ENCODE measurements at regions not wholly inside any gene's neighbourhood (a gene's known extent, or its start where the extent isn't known, plus 50 kb on each side); places are given as distances from the start of the nearest gene placed in this dataset.
"Not testable (repeated sequence)": the region's sequence is repeated elsewhere in the genome, so short reads cannot be mapped to it uniquely, and the experiment has no call there.

- intact Hi-C loops (cut with DNase I), result no loop called here
- Histone ChIP-seq H3K4me3 (no peak overlapping the region), H3K9me3 (no peaks in the 10 kb centered on the region), H3K27me3 (no peaks in the 10 kb centered on the region), H3K27ac (no peak overlapping the region), H3K4me1 (no peaks in the 10 kb centered on the region), H3K36me3 (no peaks in the 10 kb centered on the region)
- no peak for TF ChIP-seq POLR2AphosphoS5 (IDR thresholded peaks at IDR 0.05)
- TF ChIP-seq, protein P1, sequence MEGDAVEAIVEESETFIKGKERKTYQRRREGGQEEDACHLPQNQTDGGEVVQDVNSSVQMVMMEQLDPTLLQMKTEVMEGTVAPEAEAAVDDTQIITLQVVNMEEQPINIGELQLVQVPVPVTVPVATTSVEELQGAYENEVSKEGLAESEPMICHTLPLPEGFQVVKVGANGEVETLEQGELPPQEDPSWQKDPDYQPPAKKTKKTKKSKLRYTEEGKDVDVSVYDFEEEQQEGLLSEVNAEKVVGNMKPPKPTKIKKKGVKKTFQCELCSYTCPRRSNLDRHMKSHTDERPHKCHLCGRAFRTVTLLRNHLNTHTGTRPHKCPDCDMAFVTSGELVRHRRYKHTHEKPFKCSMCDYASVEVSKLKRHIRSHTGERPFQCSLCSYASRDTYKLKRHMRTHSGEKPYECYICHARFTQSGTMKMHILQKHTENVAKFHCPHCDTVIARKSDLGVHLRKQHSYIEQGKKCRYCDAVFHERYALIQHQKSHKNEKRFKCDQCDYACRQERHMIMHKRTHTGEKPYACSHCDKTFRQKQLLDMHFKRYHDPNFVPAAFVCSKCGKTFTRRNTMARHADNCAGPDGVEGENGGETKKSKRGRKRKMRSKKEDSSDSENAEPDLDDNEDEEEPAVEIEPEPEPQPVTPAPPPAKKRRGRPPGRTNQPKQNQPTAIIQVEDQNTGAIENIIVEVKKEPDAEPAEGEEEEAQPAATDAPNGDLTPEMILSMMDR (IDR thresholded peaks at IDR 0.05), result no peak
- no peak for TF ChIP-seq EP300 (IDR thresholded peaks at IDR 0.05)
- no peak for TF ChIP-seq POLR2A (IDR thresholded peaks at IDR 0.05)
- DNase-seq, result no peak
- 45 to 71% methylated on average over 6 of the region's 6 CpGs for WGBS, 2 donors
Observed at GRCh38 chr11:129643031-129643721, 172.5 kb upstream of the TMEM45B start.

- Histone ChIP-seq H3K4me3 (no peak overlapping the region), H3K27me3 (no peaks in the 10 kb centered on the region), H3K9me3 (no peaks in the 10 kb centered on the region), H3K36me3 (no peaks in the 10 kb centered on the region), H3K4me1 (no peaks in the 10 kb centered on the region), H3K27ac (no peak overlapping the region)
- intact Hi-C loops (cut with DNase I), result no loop called here
- TF ChIP-seq POLR2A (IDR thresholded peaks at IDR 0.05) (no peak), POLR2AphosphoS5 (IDR thresholded peaks at IDR 0.05) (no peak), EP300 (IDR thresholded peaks at IDR 0.05) (no peak)
- TF ChIP-seq, protein P1 (IDR thresholded peaks at IDR 0.05), result no peak
- no peak for DNase-seq
- 70 to 73% methylated on average over 3 of the region's 3 CpGs for WGBS, 2 donors
Observed at GRCh38 chr11:129644326-129644725, 171.3 kb upstream of the TMEM45B start.

GRCh38 chr11:129645943-129646342, 169.7 kb upstream of the TMEM45B start:
- no peak for DNase-seq
- no peak overlapping the region for H3K4me3 ChIP-seq
- H3K27me3 ChIP-seq, result no peaks in the 10 kb centered on the region
- no peak overlapping the region for H3K27ac ChIP-seq
- WGBS, 2 donors, result 66 to 67% methylated on average over 1 of the region's 1 CpG
- TF ChIP-seq EP300 (IDR thresholded peaks at IDR 0.05) (no peak), POLR2AphosphoS5 (IDR thresholded peaks at IDR 0.05) (no peak), POLR2A (IDR thresholded peaks at IDR 0.05) (no peak)
- TF ChIP-seq, protein P1 (IDR thresholded peaks at IDR 0.05), result no peak
- no peaks in the 10 kb centered on the region for H3K36me3 ChIP-seq
- H3K9me3 ChIP-seq, result no peaks in the 10 kb centered on the region
- H3K4me1 ChIP-seq, result no peaks in the 10 kb centered on the region
- intact Hi-C loops (cut with DNase I), result no loop called here

DNA sequence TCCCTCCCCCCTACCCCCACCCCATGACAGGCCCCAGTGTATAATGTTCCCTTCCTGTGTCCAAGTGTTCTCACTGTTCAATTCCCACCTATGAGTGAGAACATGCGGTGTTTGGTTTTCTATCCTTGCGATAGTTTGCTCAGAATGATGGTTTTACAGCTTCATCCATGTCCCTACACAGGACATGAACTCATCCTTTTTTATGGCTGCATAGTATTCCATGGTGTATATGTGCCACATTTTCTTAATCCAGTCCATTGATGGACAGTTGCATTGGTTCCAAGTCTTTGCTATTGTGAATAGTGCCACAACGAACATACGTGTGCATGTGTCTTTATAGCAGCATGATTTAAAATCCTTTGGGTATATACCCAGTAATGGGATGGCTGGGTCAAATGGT, 165.6 kb upstream of the TMEM45B start:
- DNase-seq; H3K4me1 ChIP-seq; H3K36me3 ChIP-seq; H3K27me3 ChIP-seq; H3K4me3 ChIP-seq; intact Hi-C loops (cut with DNase I); H3K27ac ChIP-seq: not testable (repeated sequence)
- peaks cover 0 to 12% (median 2%) of the 10 kb centered on the region in 4 donors for H3K9me3 ChIP-seq
- 97 to 98% methylated on average over 4 of the region's 4 CpGs for WGBS, 2 donors

DNA sequence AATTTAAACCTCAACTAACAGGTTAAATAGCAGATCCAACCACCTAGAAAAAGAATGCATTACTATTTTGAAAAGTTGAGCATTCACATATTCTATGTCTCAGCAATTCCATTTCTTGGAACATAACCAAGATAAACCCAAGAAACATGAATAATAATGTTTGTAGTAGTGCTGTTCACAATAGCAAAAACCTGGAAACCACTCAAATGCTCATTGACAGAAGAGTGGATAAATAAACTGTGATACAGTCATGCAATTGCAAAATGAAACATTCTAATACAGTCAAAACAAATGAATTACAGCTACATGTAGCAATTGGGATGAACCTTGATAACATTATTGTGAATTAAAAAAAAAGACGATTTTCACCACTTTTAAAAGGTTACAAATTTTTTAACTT, 162.8 kb upstream of the TMEM45B start:
- H3K36me3 ChIP-seq, result no peaks in the 10 kb centered on the region
- no peaks in the 10 kb centered on the region for H3K4me1 ChIP-seq
- 72 to 76% methylated on average over 1 of the region's 1 CpG for WGBS, 2 donors
- no peak overlapping the region for H3K4me3 ChIP-seq
- no peaks in the 10 kb centered on the region for H3K27me3 ChIP-seq
- no peak overlapping the region for H3K27ac ChIP-seq
- peaks cover 0 to 17% (median 2%) of the 10 kb centered on the region in 4 donors for H3K9me3 ChIP-seq
- TF ChIP-seq, protein P1 (IDR thresholded peaks at IDR 0.05), result no peak
- TF ChIP-seq POLR2A (IDR thresholded peaks at IDR 0.05), result no peak
- TF ChIP-seq POLR2AphosphoS5 (IDR thresholded peaks at IDR 0.05), result no peak
- no peak for TF ChIP-seq EP300 (IDR thresholded peaks at IDR 0.05)
- intact Hi-C loops (cut with DNase I), result no loop called here
- no peak for DNase-seq

Measured in sigmoid colon (tissue), 6 donors.